K562 (cell line): ENCODE measurements at regions not wholly inside any gene's neighbourhood (a gene's known extent, or its start where the extent isn't known, plus 50 kb on each side); places are given as distances from the start of the nearest gene placed in this dataset.

Experiments
- CREB1 ChIP-seq, 2 experiments: sonication (generic) in 1 of 2; formaldehyde crosslinking in 1 of 2; IDR thresholded peaks; 2 replicates each; pipeline versions ENCODE4 v1.6.1 to v1.8.0; 2012 to 2022; ENCODE audit warnings: inconsistent platforms in 1 of 2, mild to moderate bottlenecking in 1 of 2, missing genetic modification reagents in 1 of 2, moderate library complexity in 1 of 2
- DPF2 ChIP-seq: fragments of 450-650 bp; IDR thresholded peaks from 2 replicates; pipeline ENCODE4 v1.6.1; 2016
- MTA2 ChIP-seq: fragments of 450-650 bp; IDR thresholded peaks from 2 replicates; pipeline ENCODE4 v1.6.1; 2016; ENCODE audit warnings: low read depth
- POLR2B ChIP-seq: fragments of 450-650 bp; IDR thresholded peaks from 2 replicates; pipeline ENCODE4 v1.6.1; 2018; ENCODE audit warnings: low read depth; ENCODE audit not compliant: partially characterized antibody
- REST ChIP-seq, 2 experiments: fragments of 450-650 bp; formaldehyde crosslinking in 1 of 2; IDR thresholded peaks; 2 replicates each; pipeline versions ENCODE4 v1.4.0 to v1.6.1; 2014 to 2020; ENCODE audit warnings: mild to moderate bottlenecking in 2 of 2, borderline replicate concordance in 1 of 2, low read depth in 1 of 2
- SMC3 ChIP-seq: conservative IDR thresholded peaks from 2 replicates; pipeline ENCODE4 v1.6.1; 2011; ENCODE audit warnings: low read depth, low read length, improper control_type of control experiment; ENCODE audit not compliant: insufficient read depth
- TOE1 ChIP-seq, 2 experiments: fragments of 450-650 bp in 1 of 2; sonication (generic) in 1 of 2; formaldehyde crosslinking in 1 of 2; IDR thresholded peaks; 2 replicates each; pipeline versions ENCODE4 v1.7.1 to v1.8.0; 2016 to 2022; ENCODE audit warnings: borderline replicate concordance in 2 of 2, mild to moderate bottlenecking in 2 of 2, antibody characterized with exemption in 1 of 2, inconsistent platforms in 1 of 2, low read depth in 1 of 2, missing genetic modification reagents in 1 of 2, moderate library complexity in 1 of 2
- ZNF3 ChIP-seq: fragments of 250-450 bp; sonication (Bioruptor Pico); IDR thresholded peaks from 2 replicates; pipeline ENCODE4 v1.5.0; 2021; ENCODE audit warnings: mild to moderate bottlenecking, moderate library complexity
- ZNF57 ChIP-seq: fragments of 450-650 bp; formaldehyde crosslinking; IDR thresholded peaks from 2 replicates; pipeline ENCODE4 v1.4.0; 2020; ENCODE audit warnings: mild to moderate bottlenecking, moderate library complexity
- ZNF766 ChIP-seq: fragments of 200-800 bp; sonication (Bioruptor generic); conservative IDR thresholded peaks from 2 replicates; pipeline ENCODE4 v1.6.1; 2016; ENCODE audit warnings: missing genetic modification characterization, missing compliant biosample characterization
- TF ChIP-seq, protein P1 (sequence below): fragments of 450-650 bp; IDR thresholded peaks from 2 replicates; pipeline ENCODE4 v1.6.1; 2017; ENCODE audit warnings: antibody characterized with exemption, mild to moderate bottlenecking

DNA sequence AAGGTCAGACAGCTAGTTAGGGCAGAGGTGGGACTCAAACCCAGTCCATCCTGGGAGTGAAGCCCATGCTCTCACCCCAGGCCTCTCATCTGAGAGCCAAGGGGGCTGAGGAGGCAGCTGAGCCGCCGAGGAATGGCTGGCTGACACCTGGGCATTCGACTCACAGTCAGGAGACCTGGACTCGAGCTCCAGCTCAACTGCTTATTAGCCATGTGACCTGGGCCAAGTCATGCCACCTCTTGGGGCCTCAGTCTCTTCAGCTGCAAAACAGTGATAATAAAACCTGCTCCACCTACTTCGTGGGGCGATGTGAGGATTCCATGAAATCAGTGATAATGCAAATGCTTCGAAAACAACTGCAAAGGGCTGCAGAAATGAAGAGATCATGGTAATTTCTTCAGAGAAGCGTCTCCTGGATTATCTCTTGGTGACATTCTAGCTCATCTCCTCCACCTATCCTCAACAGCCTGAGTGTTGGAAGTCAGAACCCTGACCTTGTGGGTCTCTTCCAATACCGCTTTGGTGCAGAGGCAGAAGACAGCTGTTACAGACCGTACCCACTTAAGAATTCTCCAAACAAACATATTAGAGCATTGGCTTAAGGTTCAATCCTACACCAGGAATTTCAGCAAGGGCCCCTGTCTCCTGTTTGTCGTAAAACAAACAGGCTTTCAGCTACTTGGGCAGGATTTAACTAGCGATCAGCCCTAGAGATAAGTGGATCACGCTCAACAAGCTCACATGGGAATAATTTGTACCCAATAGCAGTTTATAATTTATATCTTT lies 60.0 kb upstream of the PIM1 start (continued):
- TF ChIP-seq REST (IDR thresholded peaks at IDR 0.05; ENCODE audit: borderline replicate concordance) = peak; percentile 36; the same call in 1 of the 2 replicates
- no peak for TF ChIP-seq REST (CRISPR knock-in tag; IDR thresholded peaks at IDR 0.05; ENCODE audit: low read depth)
- no peak; the same call in 1 of the 2 replicates for TF ChIP-seq CREB1 (IDR thresholded peaks at IDR 0.05)
- TF ChIP-seq CREB1 (CRISPR knock-in tag; IDR thresholded peaks at IDR 0.05) = no peak
- TF ChIP-seq MTA2 = peak; percentile 81
- no peak for TF ChIP-seq ZNF3 (CRISPR knock-in tag)
- TF ChIP-seq SMC3 = no peak
- TF ChIP-seq, protein P1, sequence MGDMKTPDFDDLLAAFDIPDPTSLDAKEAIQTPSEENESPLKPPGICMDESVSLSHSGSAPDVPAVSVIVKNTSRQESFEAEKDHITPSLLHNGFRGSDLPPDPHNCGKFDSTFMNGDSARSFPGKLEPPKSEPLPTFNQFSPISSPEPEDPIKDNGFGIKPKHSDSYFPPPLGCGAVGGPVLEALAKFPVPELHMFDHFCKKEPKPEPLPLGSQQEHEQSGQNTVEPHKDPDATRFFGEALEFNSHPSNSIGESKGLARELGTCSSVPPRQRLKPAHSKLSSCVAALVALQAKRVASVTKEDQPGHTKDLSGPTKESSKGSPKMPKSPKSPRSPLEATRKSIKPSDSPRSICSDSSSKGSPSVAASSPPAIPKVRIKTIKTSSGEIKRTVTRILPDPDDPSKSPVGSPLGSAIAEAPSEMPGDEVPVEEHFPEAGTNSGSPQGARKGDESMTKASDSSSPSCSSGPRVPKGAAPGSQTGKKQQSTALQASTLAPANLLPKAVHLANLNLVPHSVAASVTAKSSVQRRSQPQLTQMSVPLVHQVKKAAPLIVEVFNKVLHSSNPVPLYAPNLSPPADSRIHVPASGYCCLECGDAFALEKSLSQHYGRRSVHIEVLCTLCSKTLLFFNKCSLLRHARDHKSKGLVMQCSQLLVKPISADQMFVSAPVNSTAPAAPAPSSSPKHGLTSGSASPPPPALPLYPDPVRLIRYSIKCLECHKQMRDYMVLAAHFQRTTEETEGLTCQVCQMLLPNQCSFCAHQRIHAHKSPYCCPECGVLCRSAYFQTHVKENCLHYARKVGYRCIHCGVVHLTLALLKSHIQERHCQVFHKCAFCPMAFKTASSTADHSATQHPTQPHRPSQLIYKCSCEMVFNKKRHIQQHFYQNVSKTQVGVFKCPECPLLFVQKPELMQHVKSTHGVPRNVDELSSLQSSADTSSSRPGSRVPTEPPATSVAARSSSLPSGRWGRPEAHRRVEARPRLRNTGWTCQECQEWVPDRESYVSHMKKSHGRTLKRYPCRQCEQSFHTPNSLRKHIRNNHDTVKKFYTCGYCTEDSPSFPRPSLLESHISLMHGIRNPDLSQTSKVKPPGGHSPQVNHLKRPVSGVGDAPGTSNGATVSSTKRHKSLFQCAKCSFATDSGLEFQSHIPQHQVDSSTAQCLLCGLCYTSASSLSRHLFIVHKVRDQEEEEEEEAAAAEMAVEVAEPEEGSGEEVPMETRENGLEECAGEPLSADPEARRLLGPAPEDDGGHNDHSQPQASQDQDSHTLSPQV = peak; percentile 99
- TF ChIP-seq DPF2 = peak; percentile 85
- TF ChIP-seq ZNF57 (CRISPR knock-in tag) = 0 out of 2 replicates have a peak, but pooled peaks have one; percentile 20
- TF ChIP-seq ZNF766 = peak; percentile 77
- TF ChIP-seq TOE1 (IDR thresholded peaks at IDR 0.05; ENCODE audit: borderline replicate concordance) = peak; percentile 87
- no peak for TF ChIP-seq TOE1 (CRISPR knock-in tag; IDR thresholded peaks at IDR 0.05; ENCODE audit: borderline replicate concordance, low read depth)
- peak; percentile 20 for TF ChIP-seq POLR2B
